ENCODE measurements at regions not wholly inside any gene's neighbourhood (a gene's known extent, or its start where the extent isn't known, plus 50 kb on each side); places are given as distances from the start of the nearest gene placed in this dataset.

GRCh38 chr11:103628121-103628520 lies 408.3 kb upstream of the DDI1 start:
- TF ChIP-seq, protein P1, sequence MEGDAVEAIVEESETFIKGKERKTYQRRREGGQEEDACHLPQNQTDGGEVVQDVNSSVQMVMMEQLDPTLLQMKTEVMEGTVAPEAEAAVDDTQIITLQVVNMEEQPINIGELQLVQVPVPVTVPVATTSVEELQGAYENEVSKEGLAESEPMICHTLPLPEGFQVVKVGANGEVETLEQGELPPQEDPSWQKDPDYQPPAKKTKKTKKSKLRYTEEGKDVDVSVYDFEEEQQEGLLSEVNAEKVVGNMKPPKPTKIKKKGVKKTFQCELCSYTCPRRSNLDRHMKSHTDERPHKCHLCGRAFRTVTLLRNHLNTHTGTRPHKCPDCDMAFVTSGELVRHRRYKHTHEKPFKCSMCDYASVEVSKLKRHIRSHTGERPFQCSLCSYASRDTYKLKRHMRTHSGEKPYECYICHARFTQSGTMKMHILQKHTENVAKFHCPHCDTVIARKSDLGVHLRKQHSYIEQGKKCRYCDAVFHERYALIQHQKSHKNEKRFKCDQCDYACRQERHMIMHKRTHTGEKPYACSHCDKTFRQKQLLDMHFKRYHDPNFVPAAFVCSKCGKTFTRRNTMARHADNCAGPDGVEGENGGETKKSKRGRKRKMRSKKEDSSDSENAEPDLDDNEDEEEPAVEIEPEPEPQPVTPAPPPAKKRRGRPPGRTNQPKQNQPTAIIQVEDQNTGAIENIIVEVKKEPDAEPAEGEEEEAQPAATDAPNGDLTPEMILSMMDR (IDR thresholded peaks at IDR 0.05): no peak
- TF ChIP-seq POLR2A (IDR thresholded peaks at IDR 0.05) (no peak), POLR2AphosphoS5 (IDR thresholded peaks at IDR 0.05) (no peak)
